Activated B cell treated with CpG ODN at 0.5 μM for 24 hours (primary cell): ENCODE measurements at regions not wholly inside any gene's neighbourhood (a gene's known extent, or its start where the extent isn't known, plus 50 kb on each side); places are given as distances from the start of the nearest gene placed in this dataset.
"Not testable (repeated sequence)": the region's sequence is repeated elsewhere in the genome, so short reads cannot be mapped to it uniquely, and the experiment has no call there.

Experiments
- ATAC-seq: fragments of 200-7000 bp; cut with Tn5 transposase; one replicate; pipeline ENCODE4 v1.10.0; 2021; ENCODE audit warnings: low read depth, mild to moderate bottlenecking, moderate library complexity
- CTCF ChIA-PET: fragments of 350-600 bp; sonication (Branson Sonifier 250); formaldehyde crosslinking; loops from one replicate; lab custom pipeline; 2021; ENCODE audit warnings: antibody characterized with exemption; lab: Charles Lee
- POLR2A ChIA-PET: fragments of 350-600 bp; sonication (Branson Sonifier 250); formaldehyde crosslinking; loops from one replicate; lab custom pipeline; 2021; ENCODE audit warnings: antibody characterized with exemption; lab: Charles Lee
- DNase-seq: peaks from one replicate; pipeline ENCODE4 v3.0.0; 2022
- H3K27ac Mint-ChIP-seq: one replicate; pipeline ENCODE4 v1.8.0; 2020; ENCODE audit warnings: mixed read lengths
- H3K27me3 Mint-ChIP-seq: one replicate; pipeline ENCODE4 v1.8.0; 2021; ENCODE audit warnings: mixed read lengths
- H3K36me3 Mint-ChIP-seq: one replicate; pipeline ENCODE4 v1.8.0; 2021; ENCODE audit warnings: low read depth, mixed read lengths
- H3K4me1 Mint-ChIP-seq: one replicate; pipeline ENCODE4 v1.8.0; 2021; ENCODE audit warnings: mixed read lengths
- H3K4me3 Mint-ChIP-seq: one replicate; pipeline ENCODE4 v1.8.0; 2020; ENCODE audit warnings: mild to moderate bottlenecking, mixed read lengths
- H3K9me3 Mint-ChIP-seq: one replicate; pipeline ENCODE4 v1.8.0; 2020; ENCODE audit warnings: mixed read lengths
- intact Hi-C: fragments of 100-400 bp; cut with micrococcal nuclease; formaldehyde crosslinking; loops from one replicate; pipeline ENCODE4 v1.15.1; 2024

GRCh38 chr2:87468429-87468981 lies 279.4 kb upstream of the PLGLB2 start:
- H3K27me3 Mint-ChIP-seq, intact Hi-C loops, POLR2A ChIA-PET, DNase-seq, H3K9me3 Mint-ChIP-seq, CTCF ChIA-PET, H3K36me3 Mint-ChIP-seq, H3K4me3 Mint-ChIP-seq: not testable (repeated sequence)
- Mint-ChIP-seq H3K27ac (peak overlapping the region; percentile 59), H3K4me1 (peaks cover 35% of the 10 kb centered on the region)
- ATAC-seq: peak; percentile 6

DNA sequence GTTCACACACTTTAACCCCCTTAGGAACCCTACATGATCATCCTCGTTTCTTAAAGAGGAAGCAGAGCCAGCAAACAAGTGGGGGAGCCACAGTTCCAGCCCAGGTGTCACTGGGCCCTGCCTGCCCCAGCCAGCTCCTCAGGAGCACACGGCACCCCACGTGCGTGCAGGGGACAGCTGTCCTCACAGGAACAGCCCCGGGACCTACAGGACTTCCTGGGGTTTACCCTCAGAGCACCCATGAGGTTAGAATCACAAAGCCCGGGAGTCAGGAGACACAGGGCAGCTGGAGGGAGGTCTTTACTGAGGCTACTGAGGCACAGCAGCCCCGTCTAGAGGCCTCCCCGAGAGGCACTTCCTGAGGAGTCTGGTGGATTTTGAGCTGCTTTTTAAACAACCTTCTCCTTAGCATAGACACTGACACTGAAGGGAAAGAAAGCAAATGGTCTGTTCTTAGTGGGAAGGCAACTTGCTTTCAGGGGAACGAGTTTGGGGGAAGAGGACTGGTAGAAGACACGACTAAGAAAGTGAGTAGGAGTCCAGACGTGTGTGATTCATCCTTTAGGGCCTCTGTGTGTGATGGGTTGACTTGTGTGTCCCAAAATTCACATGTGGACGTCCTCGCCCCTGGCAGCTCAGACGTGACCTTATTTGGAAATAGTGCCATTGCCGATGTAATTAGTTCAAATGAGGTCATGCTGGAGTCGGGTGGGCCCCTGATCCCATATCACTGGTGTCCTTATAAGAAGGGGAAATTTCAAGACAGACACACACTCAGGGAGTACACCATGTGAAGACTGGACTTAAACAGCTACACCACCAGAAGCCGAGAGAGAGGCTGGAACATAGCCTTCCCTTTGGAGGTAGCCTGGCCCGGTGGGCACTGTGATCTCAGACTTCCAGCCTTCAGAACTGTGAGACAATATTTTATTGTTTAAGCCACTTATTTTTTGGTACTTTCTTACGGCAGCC lies 278.4 kb upstream of the PLGLB2 start:
- peak overlapping the region; percentile 63 for H3K4me3 Mint-ChIP-seq
- POLR2A ChIA-PET, H3K27me3 Mint-ChIP-seq, H3K36me3 Mint-ChIP-seq, CTCF ChIA-PET, H3K9me3 Mint-ChIP-seq: not testable (repeated sequence)
- H3K4me1 Mint-ChIP-seq: peaks cover 33% of the 10 kb centered on the region
- intact Hi-C loops: loop anchor here (10.0 kb wide), 1 partner anchor 545 kb away; the partner anchor contains the start of gene RNU2-63P
- ATAC-seq: peak; percentile 51
- H3K27ac Mint-ChIP-seq: peak overlapping the region; percentile 89
- DNase-seq: peak; percentile 36

DNA sequence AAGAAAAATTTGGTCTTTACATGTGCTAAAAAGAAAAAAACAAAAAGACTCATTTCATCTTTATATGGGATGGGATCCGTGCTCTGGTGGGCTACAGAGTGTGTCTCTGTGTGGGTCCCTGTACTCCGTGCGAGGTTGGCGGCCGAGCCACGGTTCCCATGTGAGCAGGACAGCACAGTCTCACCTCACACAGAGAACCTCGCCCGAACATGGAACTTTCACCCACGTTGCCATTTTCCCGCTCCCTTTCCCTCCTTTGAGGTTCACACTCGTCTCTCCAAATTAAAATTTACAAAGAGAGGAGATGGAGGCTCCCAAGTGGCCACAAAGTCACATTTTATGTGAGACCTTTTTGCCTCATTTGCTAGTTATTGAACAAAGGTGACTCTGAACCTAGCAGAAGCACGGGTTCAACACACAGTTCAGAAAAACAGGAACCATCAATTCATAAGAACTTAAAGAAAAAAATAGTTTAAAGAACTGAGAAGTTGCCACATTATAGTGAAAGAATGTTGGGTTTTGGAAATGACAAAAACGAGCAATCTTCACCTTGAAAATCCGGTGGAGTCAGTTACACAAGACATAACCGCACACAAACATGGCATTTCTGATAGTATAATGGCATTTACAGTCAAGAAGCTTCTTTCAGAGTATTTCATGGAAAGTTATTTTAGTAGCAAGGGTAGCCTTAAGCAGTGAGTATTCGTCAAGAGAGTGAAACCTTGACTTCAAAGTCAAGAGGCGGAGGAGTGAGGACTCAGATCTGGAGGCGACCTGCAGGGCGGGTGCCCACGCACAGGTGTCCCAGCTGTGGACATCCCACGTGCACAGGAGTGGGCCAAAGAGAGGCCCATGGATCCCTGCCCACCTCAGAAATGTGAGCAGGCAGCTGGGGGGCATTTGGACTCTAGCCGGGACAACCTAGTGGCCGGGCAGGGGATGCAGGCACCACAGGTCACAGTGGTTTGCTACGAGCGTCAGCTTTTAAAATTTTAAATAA lies 277.2 kb upstream of the PLGLB2 start:
- Mint-ChIP-seq H3K4me1 (peaks cover 35% of the 10 kb centered on the region), H3K4me3 (peak overlapping the region; percentile 68), H3K27ac (peak overlapping the region; percentile 80)
- POLR2A ChIA-PET: interaction anchor here (0.6 kb wide), 1 partner anchor 532 kb away, joined by 3 read pairs; no protein-coding TSS in a partner anchor
- H3K27me3 Mint-ChIP-seq, DNase-seq, CTCF ChIA-PET, H3K9me3 Mint-ChIP-seq, H3K36me3 Mint-ChIP-seq: not testable (repeated sequence)
- ATAC-seq: peak; percentile 12
- intact Hi-C loops: loop anchor here (10.0 kb wide), 1 partner anchor 544 kb away; the partner anchor contains the start of gene RNU2-63P

DNA sequence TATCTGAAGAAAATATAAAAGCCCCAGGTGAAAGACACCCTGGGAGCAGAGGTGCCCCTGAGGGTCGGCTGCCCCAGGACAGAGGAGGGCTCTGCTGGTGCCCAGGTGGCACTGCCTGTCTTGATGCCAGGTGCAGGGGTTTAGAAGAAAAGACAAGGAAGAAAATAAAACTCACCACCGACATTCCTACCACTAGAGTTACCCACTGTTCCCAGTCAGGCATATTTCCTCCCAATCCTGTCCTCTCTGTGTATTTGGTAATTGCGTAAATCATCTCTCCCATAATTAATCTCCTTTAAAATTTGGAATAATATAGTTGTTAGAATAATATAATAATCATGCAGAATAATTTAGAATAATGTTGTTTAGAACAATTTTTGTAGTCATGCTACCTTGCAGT lies 276.4 kb upstream of the PLGLB2 start:
- ATAC-seq, H3K4me3 Mint-ChIP-seq, DNase-seq, POLR2A ChIA-PET, H3K36me3 Mint-ChIP-seq, H3K27me3 Mint-ChIP-seq, H3K27ac Mint-ChIP-seq, H3K9me3 Mint-ChIP-seq, CTCF ChIA-PET: not testable (repeated sequence)
- intact Hi-C loops: loop anchor here (10.0 kb wide), 1 partner anchor 543 kb away; the partner anchor contains the start of gene RNU2-63P
- peaks cover 38% of the 10 kb centered on the region for H3K4me1 Mint-ChIP-seq

DNA sequence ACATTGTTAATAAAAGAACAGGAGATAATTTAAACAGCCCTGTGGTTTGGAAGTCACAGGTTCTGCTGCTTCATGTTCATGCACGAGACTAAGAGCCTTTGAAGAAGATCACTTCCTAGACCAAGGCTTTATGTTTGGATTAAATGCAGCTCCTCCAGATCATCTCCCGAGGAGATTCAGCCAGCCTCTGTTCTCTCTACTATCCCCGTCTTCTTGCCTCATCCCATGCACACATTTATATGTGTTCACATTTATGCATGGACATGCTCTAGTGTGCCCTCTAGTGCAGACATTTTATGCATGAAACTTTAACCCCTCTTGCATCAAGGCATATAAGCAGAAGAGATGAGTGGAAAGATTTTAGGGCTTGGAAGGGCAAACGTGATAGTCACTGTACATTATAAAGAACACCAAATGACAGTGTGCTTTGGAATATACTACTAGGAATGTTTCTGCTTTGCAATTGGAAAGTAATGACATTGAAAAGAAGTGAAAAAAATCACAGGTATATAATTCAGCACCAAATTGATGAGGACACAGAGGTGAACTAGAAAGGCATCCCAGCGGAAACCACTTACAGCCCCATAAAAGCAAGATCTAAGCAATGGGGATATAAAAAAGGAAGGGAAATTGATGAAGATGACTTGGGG lies 271.5 kb upstream of the PLGLB2 start:
- peak; percentile 35 for ATAC-seq
- Mint-ChIP-seq H3K4me1 (peaks cover 15% of the 10 kb centered on the region), H3K4me3 (peak overlapping the region; percentile 4), H3K27ac (peak overlapping the region; percentile 66)
- H3K27me3 Mint-ChIP-seq, CTCF ChIA-PET, POLR2A ChIA-PET, H3K9me3 Mint-ChIP-seq, DNase-seq, H3K36me3 Mint-ChIP-seq: not testable (repeated sequence)
- intact Hi-C loops: loop anchor here (10.0 kb wide), 1 partner anchor 538 kb away; the partner anchor contains the start of gene RNU2-63P

DNA sequence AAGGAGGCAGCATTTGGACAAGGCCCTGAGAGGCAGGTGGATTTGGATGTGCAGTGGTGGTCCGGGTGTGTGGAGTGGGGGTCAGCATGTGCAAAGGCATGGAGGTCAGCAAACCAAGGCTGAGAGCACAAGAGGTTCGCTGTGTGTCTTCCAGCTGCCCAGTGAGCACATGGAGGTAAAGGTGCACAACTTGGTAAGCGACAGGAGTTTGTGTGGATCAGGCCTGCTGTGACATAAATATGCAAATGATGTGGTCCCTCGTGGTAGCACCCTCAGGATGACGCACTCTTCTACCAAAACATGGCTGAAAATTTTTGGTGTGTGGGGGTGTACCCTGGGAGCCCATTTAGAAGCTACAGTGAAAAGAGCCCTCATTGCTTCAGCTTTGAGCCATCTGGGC lies 271.0 kb upstream of the PLGLB2 start:
- H3K9me3 Mint-ChIP-seq, CTCF ChIA-PET, POLR2A ChIA-PET, H3K27me3 Mint-ChIP-seq, H3K36me3 Mint-ChIP-seq, DNase-seq: not testable (repeated sequence)
- intact Hi-C loops: loop anchor here (10.0 kb wide), 1 partner anchor 538 kb away; the partner anchor contains the start of gene RNU2-63P
- Mint-ChIP-seq H3K4me1 (peaks cover 15% of the 10 kb centered on the region), H3K4me3 (peak overlapping the region; percentile 4), H3K27ac (peak overlapping the region; percentile 66)
- ATAC-seq: peak; percentile 61

- CTCF ChIA-PET, H3K4me3 Mint-ChIP-seq, H3K36me3 Mint-ChIP-seq, POLR2A ChIA-PET, H3K9me3 Mint-ChIP-seq, H3K27me3 Mint-ChIP-seq, H3K27ac Mint-ChIP-seq, DNase-seq, ATAC-seq: not testable (repeated sequence)
- intact Hi-C loops: loop anchor here (10.0 kb wide), 1 partner anchor 537 kb away; the partner anchor contains the start of gene RNU2-63P
- H3K4me1 Mint-ChIP-seq: peaks cover 15% of the 10 kb centered on the region
These were observed 270.0 kb upstream of the PLGLB2 start for GRCh38 chr2:87477669-87478428.

DNA sequence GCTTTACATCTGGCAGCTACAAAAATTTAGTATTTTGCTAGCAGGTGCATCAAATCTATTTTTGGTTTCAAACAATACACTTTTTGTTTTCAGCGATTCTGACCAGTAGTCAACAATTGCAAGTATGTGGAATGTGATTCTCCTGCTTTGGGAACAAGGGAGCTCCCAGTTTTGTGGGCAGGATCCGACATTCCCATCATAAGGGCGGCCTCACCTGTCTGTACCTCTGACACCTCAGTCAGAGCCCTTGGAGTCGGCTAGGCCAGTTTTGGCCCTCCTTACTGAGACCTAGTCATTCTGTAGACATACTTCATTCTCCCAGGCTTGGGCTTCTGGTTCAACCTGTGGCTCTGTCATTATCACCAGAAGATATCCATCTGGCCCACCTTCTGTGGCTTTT lies 269.0 kb upstream of the PLGLB2 start:
- CTCF ChIA-PET: not testable (repeated sequence)
- intact Hi-C loops: loop anchor here (10.0 kb wide), 1 partner anchor 536 kb away; the partner anchor contains the start of gene RNU2-63P

GRCh38 chr2:87483093-87483680 lies 264.7 kb upstream of the PLGLB2 start:
- H3K4me3 Mint-ChIP-seq, H3K36me3 Mint-ChIP-seq, DNase-seq, H3K27me3 Mint-ChIP-seq, POLR2A ChIA-PET, CTCF ChIA-PET, ATAC-seq, intact Hi-C loops, H3K9me3 Mint-ChIP-seq: not testable (repeated sequence)
- Mint-ChIP-seq H3K27ac (peak overlapping the region; percentile 18), H3K4me1 (peaks cover 12% of the 10 kb centered on the region)

More for the DNA sequence above, 269.0 kb upstream of the PLGLB2 start:
- ATAC-seq, H3K27ac Mint-ChIP-seq, DNase-seq, H3K36me3 Mint-ChIP-seq, H3K9me3 Mint-ChIP-seq, H3K27me3 Mint-ChIP-seq, H3K4me3 Mint-ChIP-seq, POLR2A ChIA-PET: not testable (repeated sequence)
- H3K4me1 Mint-ChIP-seq: peaks cover 18% of the 10 kb centered on the region

DNA sequence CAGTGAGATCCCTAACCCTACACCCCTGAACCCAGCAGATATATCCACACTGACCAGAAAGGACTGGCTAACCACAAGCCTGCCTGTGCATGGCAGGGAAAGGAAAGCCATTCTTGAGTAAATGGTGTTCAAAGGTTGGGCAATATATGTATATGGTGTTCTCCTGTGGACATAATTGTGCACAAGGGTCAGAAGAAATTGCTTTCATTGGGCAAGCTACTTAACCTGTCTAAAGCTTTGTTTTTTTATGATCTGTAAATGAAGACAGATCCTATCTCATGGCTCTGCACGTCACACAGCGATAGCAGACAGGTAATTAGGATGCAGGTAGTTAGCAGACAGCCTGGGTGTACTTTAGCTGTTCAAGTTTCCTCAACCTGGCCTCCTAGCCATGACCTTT lies 263.5 kb upstream of the PLGLB2 start:
- H3K4me3 Mint-ChIP-seq, H3K27me3 Mint-ChIP-seq, H3K36me3 Mint-ChIP-seq, POLR2A ChIA-PET, H3K9me3 Mint-ChIP-seq, CTCF ChIA-PET, H3K27ac Mint-ChIP-seq, DNase-seq, ATAC-seq, intact Hi-C loops: not testable (repeated sequence)
- H3K4me1 Mint-ChIP-seq: peaks cover 12% of the 10 kb centered on the region
